ENCODE measurements at regions not wholly inside any gene's neighbourhood (a gene's known extent, or its start where the extent isn't known, plus 50 kb on each side); places are given as distances from the start of the nearest gene placed in this dataset.

DNA sequence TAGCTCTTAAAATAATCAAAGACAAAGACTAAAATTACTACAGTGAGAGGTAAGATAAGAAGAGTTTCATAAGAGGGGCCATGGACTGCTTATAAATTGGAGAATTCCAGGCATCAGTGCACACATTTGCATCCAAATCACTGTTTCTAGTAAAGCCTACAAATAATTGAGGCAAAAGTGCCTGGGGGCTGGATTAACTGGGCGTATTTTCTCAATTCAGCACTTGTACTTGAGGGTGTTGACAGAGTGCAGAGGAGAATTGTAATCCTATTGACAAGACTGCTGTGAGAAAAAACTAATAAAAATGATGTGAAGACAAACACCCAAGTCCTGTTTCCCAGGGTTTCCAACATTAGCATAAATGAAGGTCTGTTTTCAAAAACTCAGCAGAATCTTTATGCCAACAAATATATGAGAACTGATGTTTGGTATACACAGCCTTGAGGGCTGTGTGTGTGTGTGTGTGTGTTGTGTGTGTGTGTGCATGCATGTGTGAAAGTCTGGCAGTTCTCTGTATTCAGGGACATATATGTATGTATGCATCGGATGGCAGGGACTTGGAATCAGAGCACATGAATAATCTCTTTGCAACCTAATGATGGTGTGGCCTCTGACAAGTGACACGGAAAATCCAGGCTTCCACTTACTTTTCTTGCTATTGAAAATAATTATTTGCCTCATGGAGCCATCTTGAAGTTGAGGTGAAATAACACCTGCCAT, 182.1 kb upstream of the CDC14C start:
- WGBS, 2 donors: 72 to 84% methylated on average over 3 of the region's 3 CpGs

DNA sequence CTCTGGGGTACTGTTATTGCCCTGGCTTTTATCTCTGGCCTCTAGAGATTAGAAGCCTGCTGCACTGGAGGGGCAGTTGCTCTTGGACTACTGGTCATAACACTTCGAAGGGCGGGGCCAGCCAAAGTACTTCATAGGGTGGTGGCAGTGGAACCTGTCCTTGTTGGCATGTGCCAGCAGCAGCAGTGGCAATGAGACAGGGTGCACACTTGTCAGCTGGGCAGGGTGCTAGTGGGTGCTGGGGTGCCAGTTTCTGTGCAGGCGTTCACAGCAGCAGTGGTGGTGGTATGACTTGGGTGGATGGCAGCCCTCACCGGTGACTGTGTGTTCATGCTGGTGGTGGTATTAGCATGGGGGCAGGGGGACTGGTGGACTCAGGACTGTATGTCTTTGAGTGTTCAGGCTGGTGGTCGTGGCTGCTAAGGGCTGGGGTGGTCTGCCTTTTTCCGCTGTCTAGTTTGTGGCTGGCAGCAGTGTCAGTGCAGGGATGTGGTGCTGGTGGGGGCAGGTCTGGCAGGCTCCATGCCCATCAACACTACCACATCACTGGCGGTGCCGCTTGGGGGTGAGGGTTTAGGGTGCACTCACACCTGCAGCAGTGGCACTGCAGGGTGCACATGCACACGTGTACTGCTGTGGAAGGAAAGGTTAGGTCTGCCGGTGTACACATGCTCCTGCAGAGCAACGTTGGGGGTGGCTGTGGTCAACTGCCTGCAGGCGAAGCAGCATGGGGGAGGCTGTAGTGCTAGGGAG, 176.1 kb upstream of the CDC14C start:
- H3K9me3 ChIP-seq: no peaks in the 10 kb centered on the region
- TF ChIP-seq, protein P1, sequence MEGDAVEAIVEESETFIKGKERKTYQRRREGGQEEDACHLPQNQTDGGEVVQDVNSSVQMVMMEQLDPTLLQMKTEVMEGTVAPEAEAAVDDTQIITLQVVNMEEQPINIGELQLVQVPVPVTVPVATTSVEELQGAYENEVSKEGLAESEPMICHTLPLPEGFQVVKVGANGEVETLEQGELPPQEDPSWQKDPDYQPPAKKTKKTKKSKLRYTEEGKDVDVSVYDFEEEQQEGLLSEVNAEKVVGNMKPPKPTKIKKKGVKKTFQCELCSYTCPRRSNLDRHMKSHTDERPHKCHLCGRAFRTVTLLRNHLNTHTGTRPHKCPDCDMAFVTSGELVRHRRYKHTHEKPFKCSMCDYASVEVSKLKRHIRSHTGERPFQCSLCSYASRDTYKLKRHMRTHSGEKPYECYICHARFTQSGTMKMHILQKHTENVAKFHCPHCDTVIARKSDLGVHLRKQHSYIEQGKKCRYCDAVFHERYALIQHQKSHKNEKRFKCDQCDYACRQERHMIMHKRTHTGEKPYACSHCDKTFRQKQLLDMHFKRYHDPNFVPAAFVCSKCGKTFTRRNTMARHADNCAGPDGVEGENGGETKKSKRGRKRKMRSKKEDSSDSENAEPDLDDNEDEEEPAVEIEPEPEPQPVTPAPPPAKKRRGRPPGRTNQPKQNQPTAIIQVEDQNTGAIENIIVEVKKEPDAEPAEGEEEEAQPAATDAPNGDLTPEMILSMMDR (IDR thresholded peaks at IDR 0.05): no peak
- H3K4me1 ChIP-seq: no peaks in the 10 kb centered on the region
- ATAC-seq (no peak), DNase-seq (no peak)
- no peaks in the 10 kb centered on the region for H3K27me3 ChIP-seq
- H3K36me3 ChIP-seq: no peaks in the 10 kb centered on the region
- intact Hi-C loops (cut with DNase I): no loop called here
- WGBS, 2 donors: 84 to 86% methylated on average over 12 of the region's 12 CpGs
- H3K4me3 ChIP-seq: no peak overlapping the region
- H3K27ac ChIP-seq: no peak overlapping the region

More for the DNA sequence above, 182.1 kb upstream of the CDC14C start:
- ATAC-seq: no peak
- TF ChIP-seq, protein P1 (IDR thresholded peaks at IDR 0.05): no peak
- H3K36me3 ChIP-seq: no peaks in the 10 kb centered on the region
- no peak overlapping the region for H3K27ac ChIP-seq
- intact Hi-C loops (cut with DNase I): no loop called here
- H3K4me1 ChIP-seq: no peaks in the 10 kb centered on the region
- H3K27me3 ChIP-seq: no peaks in the 10 kb centered on the region
- DNase-seq: no peak
- H3K9me3 ChIP-seq: peaks cover 0 to 25% (median 7%) of the 10 kb centered on the region in 11 donors
- H3K4me3 ChIP-seq: no peak overlapping the region

DNA sequence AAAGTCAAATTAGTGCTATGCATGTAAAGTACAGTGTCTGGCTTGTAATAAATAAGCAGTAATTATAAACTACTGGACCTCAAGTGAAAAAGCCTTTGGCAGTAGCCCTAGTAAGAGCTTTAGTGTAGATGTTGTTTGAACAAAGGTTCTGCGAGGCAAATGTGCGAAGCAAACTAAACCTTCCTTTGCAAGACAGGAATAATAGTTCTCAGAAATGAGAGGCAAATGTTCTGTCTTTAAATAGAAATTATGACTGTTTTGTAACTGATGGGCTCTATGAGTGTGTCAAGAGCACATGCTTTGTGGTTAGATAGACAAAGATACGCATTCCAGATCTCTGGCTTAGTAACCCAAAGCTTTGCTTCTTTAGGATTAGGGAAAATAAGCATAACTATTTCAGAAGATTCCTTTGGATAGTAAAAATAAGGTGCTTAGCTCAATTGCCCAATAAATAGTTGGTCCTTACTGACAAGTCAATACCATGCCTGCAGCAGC, 169.2 kb upstream of the CDC14C start:
- Histone ChIP-seq H3K36me3 (no peaks in the 10 kb centered on the region), H3K9me3 (peaks cover 0 to 7% (median 0%) of the 10 kb centered on the region in 11 donors), H3K27ac (no peak overlapping the region), H3K4me3 (no peak overlapping the region), H3K27me3 (no peaks in the 10 kb centered on the region), H3K4me1 (no peaks in the 10 kb centered on the region)
- WGBS, 2 donors: 93 to 94% methylated on average over 3 of the region's 3 CpGs
- DNase-seq: no peak
- TF ChIP-seq, protein P1 (IDR thresholded peaks at IDR 0.05): no peak
- intact Hi-C loops (cut with DNase I): no loop called here
- no peak for ATAC-seq

DNA sequence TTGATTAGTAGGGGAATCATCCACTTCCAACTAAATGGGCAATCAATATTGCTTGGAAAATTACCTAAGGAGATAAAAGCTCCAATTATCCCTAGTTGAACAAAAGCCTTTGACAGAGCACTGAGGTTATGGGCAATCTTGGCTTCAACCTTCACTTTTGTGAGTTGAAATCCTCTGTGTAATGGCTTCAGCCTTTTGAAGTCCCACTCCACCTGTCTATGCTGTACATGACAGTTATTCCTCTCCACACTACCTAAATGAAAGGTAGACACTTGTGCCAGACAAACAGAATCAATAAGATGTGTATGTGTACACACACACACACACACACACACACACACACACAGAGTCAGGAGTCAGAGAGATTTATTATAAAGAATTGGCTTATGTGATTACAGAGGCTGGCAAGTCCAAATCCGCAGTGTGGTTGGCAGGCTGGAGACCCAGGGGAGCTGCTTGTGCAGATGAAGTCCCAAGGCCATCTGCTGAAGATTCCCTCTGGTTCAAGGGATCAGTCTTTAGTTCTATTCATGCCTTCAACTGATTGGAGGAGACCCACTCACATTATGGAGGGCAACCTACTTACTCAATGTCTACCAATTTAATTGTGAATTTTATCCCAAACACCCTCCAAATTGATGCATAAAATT, 164.8 kb upstream of the CDC14C start:
- H3K4me3 ChIP-seq: no peak overlapping the region
- DNase-seq (no peak), ATAC-seq (no peak)
- intact Hi-C loops (cut with DNase I): no loop called here
- TF ChIP-seq, protein P1 (IDR thresholded peaks at IDR 0.05): no peak
- whole genome bisulfite sequencing, 2 donors: 44 to 55% methylated on average over 1 of the region's 1 CpG
- H3K27me3 ChIP-seq: no peaks in the 10 kb centered on the region
- peaks cover 0 to 7% (median 0%) of the 10 kb centered on the region in 11 donors for H3K9me3 ChIP-seq
- H3K36me3 ChIP-seq: no peaks in the 10 kb centered on the region
- no peaks in the 10 kb centered on the region for H3K4me1 ChIP-seq
- no peak overlapping the region for H3K27ac ChIP-seq
